ENCODE measurements at regions not wholly inside any gene's neighbourhood (a gene's known extent, or its start where the extent isn't known, plus 50 kb on each side); places are given as distances from the start of the nearest gene placed in this dataset.

DNA sequence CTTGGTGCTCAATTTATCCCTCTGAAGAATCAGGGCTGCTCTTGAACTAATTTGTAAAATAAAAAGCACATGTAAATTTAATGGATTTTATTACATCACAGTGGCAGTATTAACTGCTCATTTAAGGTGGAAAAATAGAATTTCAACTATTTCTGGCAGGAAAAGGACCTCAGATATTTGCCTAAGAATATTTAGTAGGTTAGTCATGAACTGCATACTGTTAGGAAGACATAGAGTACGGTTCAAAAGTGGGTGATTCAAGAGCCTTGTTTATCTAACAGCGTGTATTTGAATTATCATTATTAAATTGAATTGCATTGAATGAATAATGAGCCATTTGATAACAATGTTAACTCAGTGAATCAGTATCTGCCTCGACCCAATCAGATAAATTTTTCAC, 248.8 kb upstream of the PBX1 start:
- Mint-ChIP-seq H3K27me3 (ENCODE audit: low read depth, unreplicated experiment) (peaks cover 3% of the 10 kb centered on the region), H3K36me3 (ENCODE audit: low read depth, unreplicated experiment) (no peaks in the 10 kb centered on the region), H3K9me3 (ENCODE audit: unreplicated experiment) (no peaks in the 10 kb centered on the region), H3K4me3 (ENCODE audit: unreplicated experiment) (no peak overlapping the region), H3K4me1 (ENCODE audit: low read depth, unreplicated experiment) (peaks cover 7% of the 10 kb centered on the region), H3K27ac (ENCODE audit: unreplicated experiment) (no peak overlapping the region)
- peak; percentile 70 for DNase-seq (ENCODE audit: low read depth)
- TF ChIP-seq, protein P1, sequence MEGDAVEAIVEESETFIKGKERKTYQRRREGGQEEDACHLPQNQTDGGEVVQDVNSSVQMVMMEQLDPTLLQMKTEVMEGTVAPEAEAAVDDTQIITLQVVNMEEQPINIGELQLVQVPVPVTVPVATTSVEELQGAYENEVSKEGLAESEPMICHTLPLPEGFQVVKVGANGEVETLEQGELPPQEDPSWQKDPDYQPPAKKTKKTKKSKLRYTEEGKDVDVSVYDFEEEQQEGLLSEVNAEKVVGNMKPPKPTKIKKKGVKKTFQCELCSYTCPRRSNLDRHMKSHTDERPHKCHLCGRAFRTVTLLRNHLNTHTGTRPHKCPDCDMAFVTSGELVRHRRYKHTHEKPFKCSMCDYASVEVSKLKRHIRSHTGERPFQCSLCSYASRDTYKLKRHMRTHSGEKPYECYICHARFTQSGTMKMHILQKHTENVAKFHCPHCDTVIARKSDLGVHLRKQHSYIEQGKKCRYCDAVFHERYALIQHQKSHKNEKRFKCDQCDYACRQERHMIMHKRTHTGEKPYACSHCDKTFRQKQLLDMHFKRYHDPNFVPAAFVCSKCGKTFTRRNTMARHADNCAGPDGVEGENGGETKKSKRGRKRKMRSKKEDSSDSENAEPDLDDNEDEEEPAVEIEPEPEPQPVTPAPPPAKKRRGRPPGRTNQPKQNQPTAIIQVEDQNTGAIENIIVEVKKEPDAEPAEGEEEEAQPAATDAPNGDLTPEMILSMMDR (IDR thresholded peaks at IDR 0.05; ENCODE audit: insufficient read depth, low read depth, low read length): no peak
- TF ChIP-seq EZH2 (IDR thresholded peaks at IDR 0.05; ENCODE audit: insufficient read depth, low read length): no peak
- Histone ChIP-seq H2AFZ (ENCODE audit: low read depth, low read length) (no peak overlapping the region), H3K4me1 (ENCODE audit: insufficient read depth, low read length) (no peaks in the 10 kb centered on the region), H3K27me3 (ENCODE audit: insufficient read depth, low read length) (no peaks in the 10 kb centered on the region), H3K27ac (ENCODE audit: low read depth, low read length) (no peak overlapping the region), H3K4me3 (ENCODE audit: insufficient read depth, low read depth, low read length) (no peak overlapping the region), H3K4me2 (ENCODE audit: low read length) (no peak overlapping the region), H4K20me1 (ENCODE audit: insufficient read depth, low read length) (no peaks in the 10 kb centered on the region), H3K9me3 (ENCODE audit: insufficient read depth, low read depth, low read length) (no peaks in the 10 kb centered on the region), H3K9ac (ENCODE audit: low read length) (no peak overlapping the region), H3K36me3 (ENCODE audit: insufficient read depth, low read length) (no peaks in the 10 kb centered on the region), H3K79me2 (ENCODE audit: insufficient read depth, low read length) (no peaks in the 10 kb centered on the region)
- FAIRE-seq: no peak

DNA sequence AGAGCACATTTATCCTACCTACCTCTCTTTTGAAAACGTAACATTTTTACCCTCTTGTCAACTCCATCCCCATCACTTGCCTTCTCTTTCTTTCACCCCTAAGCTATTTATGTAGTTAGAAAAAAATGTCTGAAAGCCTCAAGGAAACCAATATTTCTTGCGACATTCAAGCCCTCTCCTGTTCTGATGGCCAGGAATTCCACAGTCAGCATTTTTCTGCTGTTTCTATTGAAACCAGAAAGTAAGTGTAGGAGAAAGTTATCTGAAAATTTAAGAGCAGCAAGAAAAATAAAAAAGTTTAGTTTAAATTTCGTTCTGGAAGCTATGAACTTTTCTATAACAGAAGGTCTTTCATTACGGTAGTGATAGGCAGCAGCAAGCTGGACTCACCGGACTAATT, 247.6 kb upstream of the PBX1 start:
- Mint-ChIP-seq H3K27ac (ENCODE audit: unreplicated experiment) (no peak overlapping the region), H3K4me1 (ENCODE audit: low read depth, unreplicated experiment) (peaks cover 7% of the 10 kb centered on the region), H3K9me3 (ENCODE audit: unreplicated experiment) (no peaks in the 10 kb centered on the region), H3K36me3 (ENCODE audit: low read depth, unreplicated experiment) (no peaks in the 10 kb centered on the region), H3K27me3 (ENCODE audit: low read depth, unreplicated experiment) (peaks cover 5% of the 10 kb centered on the region), H3K4me3 (ENCODE audit: unreplicated experiment) (no peak overlapping the region)
- Histone ChIP-seq H3K36me3 (ENCODE audit: insufficient read depth, low read length) (no peaks in the 10 kb centered on the region), H3K9ac (ENCODE audit: low read length) (no peak overlapping the region), H3K79me2 (ENCODE audit: insufficient read depth, low read length) (no peaks in the 10 kb centered on the region), H3K4me1 (ENCODE audit: insufficient read depth, low read length) (no peaks in the 10 kb centered on the region), H3K4me2 (ENCODE audit: low read length) (no peak overlapping the region), H4K20me1 (ENCODE audit: insufficient read depth, low read length) (no peaks in the 10 kb centered on the region), H2AFZ (ENCODE audit: low read depth, low read length) (no peak overlapping the region), H3K27ac (ENCODE audit: low read depth, low read length) (no peak overlapping the region), H3K4me3 (ENCODE audit: insufficient read depth, low read depth, low read length) (no peak overlapping the region), H3K9me3 (ENCODE audit: insufficient read depth, low read depth, low read length) (no peaks in the 10 kb centered on the region), H3K27me3 (ENCODE audit: insufficient read depth, low read length) (no peaks in the 10 kb centered on the region)
- FAIRE-seq (no peak), DNase-seq (ENCODE audit: low read depth) (peak; percentile 11)
- TF ChIP-seq EZH2 (IDR thresholded peaks at IDR 0.05; ENCODE audit: insufficient read depth, low read length): no peak
- TF ChIP-seq, protein P1 (IDR thresholded peaks at IDR 0.05; ENCODE audit: insufficient read depth, low read depth, low read length): no peak

DNA sequence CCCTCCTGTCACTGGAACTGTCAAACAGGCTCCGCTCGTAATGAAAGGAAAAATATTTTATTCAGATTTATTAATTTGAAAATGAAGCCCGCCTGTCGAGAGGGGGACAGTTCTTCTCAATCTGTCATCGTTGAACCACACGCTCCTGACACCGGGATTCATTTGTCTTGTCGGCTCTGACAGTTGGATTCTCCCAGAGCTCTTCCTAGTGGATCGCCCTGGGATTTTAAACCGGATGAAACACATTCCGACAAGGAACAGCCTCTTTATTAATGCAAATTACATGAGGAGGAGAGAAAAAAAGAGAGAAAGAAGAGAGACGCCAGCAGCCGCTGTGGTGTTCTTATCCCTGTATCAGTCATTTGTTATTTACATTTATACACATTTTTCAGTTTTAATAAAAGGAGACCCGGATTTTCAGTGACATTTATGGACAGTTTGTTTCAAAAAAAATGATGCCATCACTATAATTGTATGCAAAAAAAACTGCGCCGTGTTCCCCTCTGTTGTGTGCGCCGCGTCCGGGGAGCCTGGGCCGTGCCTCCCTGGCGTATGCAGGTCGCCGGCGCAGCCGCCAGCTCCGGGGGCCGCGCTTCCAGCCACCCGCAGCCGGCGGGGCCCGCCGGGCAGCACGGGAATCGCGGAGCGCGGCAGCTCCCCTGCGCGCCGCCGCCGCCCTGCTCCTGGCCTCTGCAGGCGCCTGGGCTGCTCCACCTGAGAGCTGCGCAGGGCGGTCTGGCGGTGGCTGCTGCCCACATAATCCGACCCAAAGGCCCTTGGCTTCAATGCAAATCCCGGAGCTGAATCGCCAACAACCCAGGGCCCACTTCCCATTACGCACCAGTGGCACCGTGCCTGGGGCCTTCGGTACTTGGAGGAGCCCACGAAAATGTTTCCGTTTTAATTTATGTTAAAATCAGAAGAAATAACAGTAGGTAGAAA, 237.9 kb upstream of the PBX1 start:
- H3K9me3 Mint-ChIP-seq (ENCODE audit: unreplicated experiment): no peaks in the 10 kb centered on the region
- H3K27ac Mint-ChIP-seq (ENCODE audit: unreplicated experiment): no peak overlapping the region
- TF ChIP-seq, protein P1 (IDR thresholded peaks at IDR 0.05; ENCODE audit: insufficient read depth, low read depth, low read length): no peak
- no peak for TF ChIP-seq EZH2 (IDR thresholded peaks at IDR 0.05; ENCODE audit: insufficient read depth, low read length)
- Histone ChIP-seq H4K20me1 (ENCODE audit: insufficient read depth, low read length) (no peaks in the 10 kb centered on the region), H3K27ac (ENCODE audit: low read depth, low read length) (no peak overlapping the region), H3K4me3 (ENCODE audit: insufficient read depth, low read depth, low read length) (peak overlapping the region; percentile 46), H3K9me3 (ENCODE audit: insufficient read depth, low read depth, low read length) (no peaks in the 10 kb centered on the region), H2AFZ (ENCODE audit: low read depth, low read length) (peak overlapping the region; percentile 64), H3K36me3 (ENCODE audit: insufficient read depth, low read length) (no peaks in the 10 kb centered on the region), H3K9ac (ENCODE audit: low read length) (peak overlapping the region; percentile 37), H3K27me3 (ENCODE audit: insufficient read depth, low read length) (no peaks in the 10 kb centered on the region), H3K79me2 (ENCODE audit: insufficient read depth, low read length) (no peaks in the 10 kb centered on the region), H3K4me2 (ENCODE audit: low read length) (peak overlapping the region; percentile 83), H3K4me1 (ENCODE audit: insufficient read depth, low read length) (peaks cover 2% of the 10 kb centered on the region)
- H3K4me3 Mint-ChIP-seq (ENCODE audit: unreplicated experiment): peak overlapping the region; percentile 75
- DNase-seq (ENCODE audit: low read depth): peak; percentile 14
- peaks cover 23% of the 10 kb centered on the region for H3K27me3 Mint-ChIP-seq (ENCODE audit: low read depth, unreplicated experiment)
- H3K36me3 Mint-ChIP-seq (ENCODE audit: low read depth, unreplicated experiment): no peaks in the 10 kb centered on the region
- FAIRE-seq: no peak
- no peaks in the 10 kb centered on the region for H3K4me1 Mint-ChIP-seq (ENCODE audit: low read depth, unreplicated experiment)

All from astrocyte (in vitro differentiated cells and primary cell).